Right cardiac atrium (tissue), 5 donors: ENCODE measurements at regions not wholly inside any gene's neighbourhood (a gene's known extent, or its start where the extent isn't known, plus 50 kb on each side); places are given as distances from the start of the nearest gene placed in this dataset.
"Not testable (repeated sequence)": the region's sequence is repeated elsewhere in the genome, so short reads cannot be mapped to it uniquely, and the experiment has no call there.

ENCODE experiments used
- ATAC-seq, 2 donors: fragments of 200-7000 bp; cut with Tn5 transposase; one replicate each; pipeline versions ENCODE4 v1.8.0 to v1.9.1; 2020; ENCODE audit warnings: moderate library complexity in 2 of 2, mild to moderate bottlenecking in 1 of 2
- DNase-seq, 3 donors: peaks; one replicate each; pipeline ENCODE4 v3.0.0-alpha.2; 2020
- H3K27ac ChIP-seq: one replicate; pipeline ENCODE4 v1.5.1; 2013; ENCODE audit warnings: mild to moderate bottlenecking, low read length, control low read depth, moderate library complexity
- H3K27me3 ChIP-seq: one replicate; pipeline ENCODE4 v1.6.1; 2013; ENCODE audit not compliant: control insufficient read depth, insufficient read depth
- H3K4me1 ChIP-seq: one replicate; pipeline ENCODE4 v1.6.1; 2013; ENCODE audit warnings: low read length; ENCODE audit not compliant: control insufficient read depth, insufficient read depth
- H3K4me3 ChIP-seq: one replicate; pipeline ENCODE4 v1.5.1; 2013; ENCODE audit warnings: low read length, control low read depth
- H3K9me3 ChIP-seq: one replicate; pipeline ENCODE4 v1.6.1; 2013; ENCODE audit warnings: low read length; ENCODE audit not compliant: control insufficient read depth
- WGBS: extraction: QIAGEN DNeasy Blood & Tissue Kit; methylation state at CpG from one replicate; pipeline ENCODE4 v1.1.7; 2013; 5-methylcytosine and 5-hydroxymethylcytosine counted together
- intact Hi-C, 4 donors: fragments of 100-400 bp; cut with DNase I; formaldehyde crosslinking; loops; one replicate each; pipeline versions ENCODE4 v1.11.0 to v1.14.0; 2022 to 2023
- donor health status: healthy with polysubstance abuse.
- donor health status: DM: no; HTN: yes; CAD: no.
- donor health status: DM: no; HTN: no; CAD: no.
- donor health status: DM: no; HTN: yes; CAD: no; lungs with severe emphysema.
- donor health status: DM: yes; HTN: yes; CAD: no.

- DNase-seq, result peak in 1 of 3 donors; percentile 18
- H3K4me1 ChIP-seq, H3K4me3 ChIP-seq, H3K27ac ChIP-seq, H3K9me3 ChIP-seq, intact Hi-C loops, H3K27me3 ChIP-seq: not testable (repeated sequence)
- peak in 1 of 2 donors; percentile 39 for ATAC-seq
- WGBS, result 21% methylated on average over 5 of the region's 5 CpGs
These were observed 1247.3 kb downstream of the RPIA start for GRCh38 chr2:89938756-89939155.

GRCh38 chr2:89944267-89944666 lies 1252.8 kb downstream of the RPIA start:
- H3K27ac ChIP-seq, ATAC-seq, intact Hi-C loops, H3K9me3 ChIP-seq, H3K27me3 ChIP-seq, DNase-seq, H3K4me1 ChIP-seq, H3K4me3 ChIP-seq: not testable (repeated sequence)
- WGBS, result 88% methylated on average over 3 of the region's 6 CpGs

DNA sequence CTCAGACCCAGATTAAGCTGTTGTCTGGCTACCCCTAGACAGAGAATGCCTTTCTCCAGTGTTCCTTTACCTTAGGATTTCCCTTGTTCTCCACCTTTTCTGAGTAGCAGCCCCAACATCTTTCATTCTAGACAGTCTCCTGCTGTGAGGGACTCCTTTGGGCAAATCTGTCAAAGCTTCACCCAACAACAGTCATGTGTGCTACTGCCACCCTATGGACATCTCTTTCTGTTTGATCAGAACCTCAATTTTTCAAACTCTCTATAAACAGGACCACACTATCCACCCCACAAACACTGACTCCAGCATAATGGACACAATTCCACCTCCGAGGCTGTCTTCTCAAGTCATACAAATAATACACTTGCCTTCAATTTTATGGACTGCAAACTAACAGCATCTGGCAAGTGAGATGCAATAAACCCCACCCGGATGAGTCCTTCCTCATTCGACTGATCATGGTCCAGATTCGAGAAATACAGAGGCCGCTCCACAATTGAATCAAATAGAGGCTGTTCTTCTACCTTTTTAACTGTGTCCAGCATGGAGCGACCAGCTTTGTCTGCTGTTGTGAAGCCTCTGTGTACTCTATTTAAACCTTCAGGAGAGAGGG lies 1253.6 kb downstream of the RPIA start:
- H3K27me3 ChIP-seq, intact Hi-C loops, H3K27ac ChIP-seq, H3K9me3 ChIP-seq, H3K4me3 ChIP-seq, H3K4me1 ChIP-seq, ATAC-seq, DNase-seq: not testable (repeated sequence)
- no CpG with 5 or more reads among the region's 6 CpGs for WGBS

GRCh38 chr2:89947208-89947815 lies 1255.8 kb downstream of the RPIA start:
- DNase-seq, ATAC-seq, intact Hi-C loops, H3K9me3 ChIP-seq, H3K27ac ChIP-seq, H3K27me3 ChIP-seq, H3K4me1 ChIP-seq, H3K4me3 ChIP-seq: not testable (repeated sequence)
- WGBS, result 43% methylated on average over 3 of the region's 3 CpGs

DNA sequence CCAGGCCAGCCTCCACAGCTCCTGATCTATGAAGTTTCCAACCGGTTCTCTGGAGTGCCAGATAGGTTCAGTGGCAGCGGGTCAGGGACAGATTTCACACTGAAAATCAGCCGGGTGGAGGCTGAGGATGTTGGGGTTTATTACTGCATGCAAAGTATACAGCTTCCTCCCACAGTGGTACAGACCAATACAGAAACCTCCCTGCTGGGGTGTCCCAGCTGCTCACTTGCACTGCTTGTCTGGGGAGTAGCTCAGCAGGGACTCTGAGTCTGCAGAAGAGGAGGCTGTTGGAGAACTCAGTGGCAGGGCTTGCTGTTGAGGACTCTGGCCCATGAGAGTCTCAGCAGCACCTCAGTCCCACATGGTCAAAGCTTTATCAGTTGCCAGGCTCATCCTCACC lies 1256.6 kb downstream of the RPIA start:
- H3K27ac ChIP-seq, ATAC-seq, DNase-seq, H3K4me1 ChIP-seq, intact Hi-C loops, H3K9me3 ChIP-seq, H3K4me3 ChIP-seq, H3K27me3 ChIP-seq: not testable (repeated sequence)
- WGBS, result 63% methylated on average over 3 of the region's 3 CpGs

DNA sequence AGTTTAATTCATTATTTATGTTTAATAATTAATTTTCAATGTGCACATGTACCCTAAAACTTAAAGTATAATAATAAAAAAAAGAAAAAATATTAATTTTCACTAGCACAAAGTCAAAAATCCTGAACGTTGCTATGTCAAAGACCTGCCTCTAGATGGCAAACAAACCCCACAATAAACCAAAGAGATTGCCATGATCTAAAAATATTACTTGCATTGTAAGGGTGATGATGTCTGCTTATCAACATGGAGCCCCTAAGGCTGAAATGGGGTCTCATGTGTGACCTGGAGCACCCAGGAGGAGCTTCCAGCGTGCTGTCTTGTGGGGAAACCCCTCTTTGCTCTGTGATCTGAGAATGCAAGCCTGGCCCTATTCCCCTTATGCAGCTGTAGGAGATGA lies 1259.3 kb downstream of the RPIA start:
- H3K4me3 ChIP-seq, DNase-seq, H3K27ac ChIP-seq, H3K9me3 ChIP-seq, intact Hi-C loops, H3K4me1 ChIP-seq, H3K27me3 ChIP-seq, ATAC-seq: not testable (repeated sequence)
- 0% methylated on average over 1 of the region's 2 CpGs for WGBS

DNA sequence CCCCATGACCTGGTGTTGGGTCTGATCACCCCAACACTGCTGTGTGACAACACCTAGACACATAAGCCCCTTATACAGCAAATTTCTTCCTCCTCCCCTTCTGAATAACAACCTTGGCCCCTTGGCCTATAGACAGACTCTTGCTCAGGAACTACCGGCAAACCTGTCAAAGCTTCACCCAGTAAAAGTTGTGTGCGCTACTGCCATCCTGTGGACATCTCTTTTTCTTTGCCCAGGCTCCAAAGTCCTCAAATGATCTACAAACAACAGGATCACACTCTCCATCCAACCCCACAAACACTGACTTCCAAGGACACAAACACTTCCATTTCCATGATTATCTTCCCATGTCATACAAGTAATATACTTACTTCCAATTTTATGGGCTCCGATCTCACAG lies 1265.8 kb downstream of the RPIA start:
- intact Hi-C loops, H3K4me1 ChIP-seq, ATAC-seq, H3K4me3 ChIP-seq, H3K27me3 ChIP-seq, H3K27ac ChIP-seq, H3K9me3 ChIP-seq, DNase-seq: not testable (repeated sequence)
- 73% methylated on average over 3 of the region's 3 CpGs for WGBS

DNA sequence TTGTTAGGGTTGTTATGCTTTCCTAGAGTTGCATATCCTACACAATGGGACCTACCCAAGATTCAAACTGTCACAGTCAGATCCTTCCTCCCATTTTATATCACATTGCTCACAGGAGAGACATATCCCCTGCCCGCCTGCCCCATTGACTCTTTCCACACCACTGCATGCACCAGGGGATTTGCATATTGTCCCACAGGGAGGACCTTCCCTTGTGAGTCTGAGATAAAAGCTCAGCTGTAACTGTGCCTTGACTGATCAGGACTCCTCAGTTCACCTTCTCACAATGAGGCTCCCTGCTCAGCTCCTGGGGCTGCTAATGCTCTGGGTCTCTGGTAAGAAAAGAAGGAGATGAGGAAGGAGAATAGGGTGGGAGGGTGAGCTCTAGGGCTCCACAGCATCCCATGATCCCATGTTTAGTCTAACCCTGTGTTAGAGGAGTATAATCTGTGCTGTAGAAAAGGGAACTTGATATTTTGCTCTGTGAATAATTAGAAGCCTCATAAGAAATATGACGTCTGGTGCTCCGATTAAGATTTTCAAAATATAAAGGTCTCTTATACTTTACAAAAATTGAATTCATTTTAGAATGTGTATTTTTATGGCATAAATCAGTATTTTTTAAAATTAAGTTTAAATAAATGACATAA lies 1268.4 kb downstream of the RPIA start:
- ATAC-seq, H3K27me3 ChIP-seq, H3K27ac ChIP-seq, H3K4me1 ChIP-seq, intact Hi-C loops, H3K9me3 ChIP-seq, DNase-seq, H3K4me3 ChIP-seq: not testable (repeated sequence)
- WGBS, result 95% methylated on average over 2 of the region's 3 CpGs

- H3K9me3 ChIP-seq, H3K27me3 ChIP-seq, H3K4me3 ChIP-seq, ATAC-seq, intact Hi-C loops, H3K4me1 ChIP-seq, H3K27ac ChIP-seq, DNase-seq: not testable (repeated sequence)
- no CpG with 5 or more reads among the region's 2 CpGs for WGBS
These were observed 1269.1 kb downstream of the RPIA start for GRCh38 chr2:89960570-89960969.

DNA sequence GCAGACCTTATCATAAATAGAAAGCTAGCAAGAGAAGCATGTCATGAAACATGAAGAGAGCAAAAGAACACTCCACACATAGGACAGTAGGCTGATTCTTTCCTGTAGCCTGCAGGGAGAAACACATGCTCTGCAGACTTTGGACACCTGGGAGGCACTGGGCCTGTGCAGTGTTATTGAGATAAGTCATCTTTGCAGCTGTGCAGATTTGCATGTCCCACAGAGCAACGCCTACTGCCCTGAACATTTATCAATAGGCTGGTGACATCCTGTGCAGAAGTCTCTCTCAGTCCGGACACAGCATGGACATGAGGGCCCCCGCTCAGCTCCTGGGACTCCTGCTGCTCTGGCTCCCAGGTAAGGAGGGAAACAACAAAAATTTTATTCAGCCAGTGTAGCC lies 1277.1 kb downstream of the RPIA start:
- H3K4me1 ChIP-seq, H3K27me3 ChIP-seq, H3K4me3 ChIP-seq, H3K27ac ChIP-seq, intact Hi-C loops, ATAC-seq, H3K9me3 ChIP-seq, DNase-seq: not testable (repeated sequence)
- 35% methylated on average over 3 of the region's 3 CpGs for WGBS

- DNase-seq, H3K4me3 ChIP-seq, H3K9me3 ChIP-seq, H3K4me1 ChIP-seq, H3K27me3 ChIP-seq, H3K27ac ChIP-seq, intact Hi-C loops, ATAC-seq: not testable (repeated sequence)
- 52% methylated on average over 4 of the region's 4 CpGs for WGBS
These were observed 1277.7 kb downstream of the RPIA start for GRCh38 chr2:89969190-89969589.
